ENCODE measurements at regions not wholly inside any gene's neighbourhood (a gene's known extent, or its start where the extent isn't known, plus 50 kb on each side); places are given as distances from the start of the nearest gene placed in this dataset.

- Histone ChIP-seq H4K20me1 (ENCODE audit: low read length) (no peaks in the 10 kb centered on the region), H3K27ac (ENCODE audit: low read length) (no peak overlapping the region), H3K79me2 (ENCODE audit: low read length) (no peaks in the 10 kb centered on the region), H3K9me3 (ENCODE audit: low read length) (no peaks in the 10 kb centered on the region), H3K9me2 (replicated peaks; ENCODE audit: low read length) (no peaks in the 10 kb centered on the region), H3K4me3 (ENCODE audit: low read length) (no peak overlapping the region), H3K27me3 (ENCODE audit: low read length) (peaks cover 4% of the 10 kb centered on the region), H3K4me2 (ENCODE audit: low read length) (no peak overlapping the region), H3K4me1 (ENCODE audit: insufficient read depth, low read length) (no peaks in the 10 kb centered on the region), H2AFZ (ENCODE audit: low read length) (no peak overlapping the region), H3K36me3 (ENCODE audit: low read depth, low read length) (no peaks in the 10 kb centered on the region), H3K9ac (ENCODE audit: low read length) (no peak overlapping the region), H3F3A (ENCODE audit: low read length, unreplicated experiment) (no peaks in the 10 kb centered on the region)
- intact Hi-C loops (cut with micrococcal nuclease): no loop called here
- ChIA-PET POLR2A (ENCODE audit: unreplicated experiment) (no interaction called here), CTCF (no interaction called here)
- no TSS peak for BruUV-seq (replicated peaks)
- no peak for DNase-seq
- TF ChIP-seq, protein P1, sequence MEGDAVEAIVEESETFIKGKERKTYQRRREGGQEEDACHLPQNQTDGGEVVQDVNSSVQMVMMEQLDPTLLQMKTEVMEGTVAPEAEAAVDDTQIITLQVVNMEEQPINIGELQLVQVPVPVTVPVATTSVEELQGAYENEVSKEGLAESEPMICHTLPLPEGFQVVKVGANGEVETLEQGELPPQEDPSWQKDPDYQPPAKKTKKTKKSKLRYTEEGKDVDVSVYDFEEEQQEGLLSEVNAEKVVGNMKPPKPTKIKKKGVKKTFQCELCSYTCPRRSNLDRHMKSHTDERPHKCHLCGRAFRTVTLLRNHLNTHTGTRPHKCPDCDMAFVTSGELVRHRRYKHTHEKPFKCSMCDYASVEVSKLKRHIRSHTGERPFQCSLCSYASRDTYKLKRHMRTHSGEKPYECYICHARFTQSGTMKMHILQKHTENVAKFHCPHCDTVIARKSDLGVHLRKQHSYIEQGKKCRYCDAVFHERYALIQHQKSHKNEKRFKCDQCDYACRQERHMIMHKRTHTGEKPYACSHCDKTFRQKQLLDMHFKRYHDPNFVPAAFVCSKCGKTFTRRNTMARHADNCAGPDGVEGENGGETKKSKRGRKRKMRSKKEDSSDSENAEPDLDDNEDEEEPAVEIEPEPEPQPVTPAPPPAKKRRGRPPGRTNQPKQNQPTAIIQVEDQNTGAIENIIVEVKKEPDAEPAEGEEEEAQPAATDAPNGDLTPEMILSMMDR (conservative IDR thresholded peaks at IDR 0.05; ENCODE audit: low read depth, low read length): no peak
- TF ChIP-seq EZH2phosphoT487 (IDR thresholded peaks at IDR 0.05; ENCODE audit: borderline replicate concordance, low read length) (no peak), EZH2 (IDR thresholded peaks at IDR 0.05; ENCODE audit: low read length, unreplicated experiment) (no peak)
- no peak for ATAC-seq
Measured at GRCh38 chr18:25517881-25518715, 166.1 kb upstream of the ZNF521 start.

GRCh38 chr18:25516747-25517498 lies 165.0 kb upstream of the ZNF521 start:
- Histone ChIP-seq H3K27me3 (ENCODE audit: low read length) (peaks cover 4% of the 10 kb centered on the region), H3K9me2 (replicated peaks; ENCODE audit: low read length) (no peaks in the 10 kb centered on the region), H3K9me3 (ENCODE audit: low read length) (no peaks in the 10 kb centered on the region), H3K4me1 (ENCODE audit: insufficient read depth, low read length) (no peaks in the 10 kb centered on the region), H3F3A (ENCODE audit: low read length, unreplicated experiment) (no peaks in the 10 kb centered on the region), H3K79me2 (ENCODE audit: low read length) (no peaks in the 10 kb centered on the region), H2AFZ (ENCODE audit: low read length) (no peak overlapping the region), H3K9ac (ENCODE audit: low read length) (no peak overlapping the region), H3K27ac (ENCODE audit: low read length) (no peak overlapping the region), H3K4me3 (ENCODE audit: low read length) (no peak overlapping the region), H3K4me2 (ENCODE audit: low read length) (no peak overlapping the region), H3K36me3 (ENCODE audit: low read depth, low read length) (no peaks in the 10 kb centered on the region), H4K20me1 (ENCODE audit: low read length) (no peaks in the 10 kb centered on the region)
- DNase-seq: no peak
- intact Hi-C loops (cut with micrococcal nuclease): no loop called here
- CTCF ChIA-PET: no interaction called here
- POLR2A ChIA-PET (ENCODE audit: unreplicated experiment): interaction anchor here (0.6 kb wide), 1 partner anchor 164 kb away, joined by 3 read pairs; no protein-coding TSS in a partner anchor
- TF ChIP-seq EZH2phosphoT487 (IDR thresholded peaks at IDR 0.05; ENCODE audit: borderline replicate concordance, low read length) (no peak), EZH2 (IDR thresholded peaks at IDR 0.05; ENCODE audit: low read length, unreplicated experiment) (no peak)
- TF ChIP-seq, protein P1 (conservative IDR thresholded peaks at IDR 0.05; ENCODE audit: low read depth, low read length): no peak
- BruUV-seq (replicated peaks): no TSS peak
- ATAC-seq: no peak

DNA sequence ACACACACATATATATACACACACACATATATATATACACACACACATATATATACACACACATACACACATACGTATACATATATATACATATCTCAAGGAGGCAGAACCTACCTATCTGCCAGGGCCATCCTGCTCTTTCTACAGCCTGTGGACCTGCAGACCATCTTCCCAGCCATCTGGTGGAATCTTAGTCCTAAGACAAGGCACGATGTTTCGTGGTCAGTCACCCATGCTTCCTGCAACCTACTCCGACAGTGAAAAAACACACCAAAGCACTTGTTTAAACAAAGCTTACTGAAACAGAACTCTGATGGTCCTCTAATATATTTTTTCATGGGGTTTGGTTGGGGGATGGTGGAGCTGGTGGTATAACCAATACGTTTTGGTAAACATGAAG lies 164.2 kb upstream of the ZNF521 start:
- no TSS peak for BruUV-seq (replicated peaks)
- Histone ChIP-seq H3K27me3 (ENCODE audit: low read length) (peaks cover 4% of the 10 kb centered on the region), H4K20me1 (ENCODE audit: low read length) (no peaks in the 10 kb centered on the region), H3K9me2 (replicated peaks; ENCODE audit: low read length) (no peaks in the 10 kb centered on the region), H2AFZ (ENCODE audit: low read length) (no peak overlapping the region), H3K27ac (ENCODE audit: low read length) (no peak overlapping the region), H3F3A (ENCODE audit: low read length, unreplicated experiment) (no peaks in the 10 kb centered on the region), H3K9me3 (ENCODE audit: low read length) (no peaks in the 10 kb centered on the region), H3K36me3 (ENCODE audit: low read depth, low read length) (no peaks in the 10 kb centered on the region), H3K9ac (ENCODE audit: low read length) (no peak overlapping the region), H3K4me2 (ENCODE audit: low read length) (no peak overlapping the region), H3K4me3 (ENCODE audit: low read length) (no peak overlapping the region), H3K4me1 (ENCODE audit: insufficient read depth, low read length) (no peaks in the 10 kb centered on the region), H3K79me2 (ENCODE audit: low read length) (no peaks in the 10 kb centered on the region)
- TF ChIP-seq EZH2 (IDR thresholded peaks at IDR 0.05; ENCODE audit: low read length, unreplicated experiment): no peak
- TF ChIP-seq, protein P1 (conservative IDR thresholded peaks at IDR 0.05; ENCODE audit: low read depth, low read length): no peak
- no peak for DNase-seq
- intact Hi-C loops (cut with micrococcal nuclease): no loop called here
- POLR2A ChIA-PET (ENCODE audit: unreplicated experiment): no interaction called here
- CTCF ChIA-PET: no interaction called here
- no peak for ATAC-seq
